A204.1 (cell line): ENCODE measurements at regions not wholly inside any gene's neighbourhood (a gene's known extent, or its start where the extent isn't known, plus 50 kb on each side); places are given as distances from the start of the nearest gene placed in this dataset.

Experiments used
- FAIRE-seq: peaks from 2 replicates; lab custom pipeline; 2012; peaks lifted over from hg19 to GRCh38; lab: Jason Lieb, UNC

DNA sequence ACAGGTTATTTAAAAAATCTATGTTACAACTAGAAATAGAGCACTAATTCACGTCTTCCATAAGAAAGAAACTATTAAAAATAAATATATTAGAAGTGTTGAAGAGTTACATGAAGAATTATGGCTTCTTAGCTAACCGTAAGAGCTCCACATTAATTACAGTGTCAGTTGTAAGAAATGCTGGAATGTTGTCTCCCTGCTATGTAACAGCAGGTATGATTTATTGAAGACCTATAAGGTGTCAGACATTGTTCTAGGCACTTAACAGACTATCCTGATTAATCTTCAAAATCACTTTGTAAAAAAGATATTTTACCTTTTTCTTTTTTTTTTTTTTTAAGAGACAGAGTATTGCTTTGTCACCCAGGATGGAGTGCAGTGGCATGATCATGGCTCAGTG, 75.8 kb upstream of the NEBL start:
- no peak for FAIRE-seq

GRCh38 chr10:20971901-20972300, 74.8 kb upstream of the NEBL start:
- no peak for FAIRE-seq

- no peak for FAIRE-seq
Observed at GRCh38 chr10:20970708-20971107, 73.6 kb upstream of the NEBL start.

DNA sequence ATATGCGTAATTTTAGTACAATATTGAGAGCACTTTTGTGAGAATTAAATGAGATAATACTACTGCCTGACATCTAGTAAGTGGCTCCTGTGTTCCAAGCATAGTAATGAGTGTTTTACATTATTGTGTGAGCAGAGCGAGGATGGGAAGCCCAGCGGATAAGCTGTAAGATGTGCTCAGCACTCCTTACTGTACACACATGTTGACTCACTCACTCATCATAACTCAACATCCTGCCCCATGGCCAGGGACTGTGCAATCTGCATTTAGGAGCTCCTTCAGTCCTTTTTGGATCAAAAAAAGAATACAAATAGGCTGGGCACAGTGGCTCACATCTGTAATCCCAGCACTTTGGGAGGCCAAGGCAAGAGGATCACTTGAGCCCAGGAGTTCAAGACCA, 72.9 kb upstream of the NEBL start:
- FAIRE-seq: no peak

GRCh38 chr10:20966426-20966825, 69.3 kb upstream of the NEBL start:
- FAIRE-seq: no peak

DNA sequence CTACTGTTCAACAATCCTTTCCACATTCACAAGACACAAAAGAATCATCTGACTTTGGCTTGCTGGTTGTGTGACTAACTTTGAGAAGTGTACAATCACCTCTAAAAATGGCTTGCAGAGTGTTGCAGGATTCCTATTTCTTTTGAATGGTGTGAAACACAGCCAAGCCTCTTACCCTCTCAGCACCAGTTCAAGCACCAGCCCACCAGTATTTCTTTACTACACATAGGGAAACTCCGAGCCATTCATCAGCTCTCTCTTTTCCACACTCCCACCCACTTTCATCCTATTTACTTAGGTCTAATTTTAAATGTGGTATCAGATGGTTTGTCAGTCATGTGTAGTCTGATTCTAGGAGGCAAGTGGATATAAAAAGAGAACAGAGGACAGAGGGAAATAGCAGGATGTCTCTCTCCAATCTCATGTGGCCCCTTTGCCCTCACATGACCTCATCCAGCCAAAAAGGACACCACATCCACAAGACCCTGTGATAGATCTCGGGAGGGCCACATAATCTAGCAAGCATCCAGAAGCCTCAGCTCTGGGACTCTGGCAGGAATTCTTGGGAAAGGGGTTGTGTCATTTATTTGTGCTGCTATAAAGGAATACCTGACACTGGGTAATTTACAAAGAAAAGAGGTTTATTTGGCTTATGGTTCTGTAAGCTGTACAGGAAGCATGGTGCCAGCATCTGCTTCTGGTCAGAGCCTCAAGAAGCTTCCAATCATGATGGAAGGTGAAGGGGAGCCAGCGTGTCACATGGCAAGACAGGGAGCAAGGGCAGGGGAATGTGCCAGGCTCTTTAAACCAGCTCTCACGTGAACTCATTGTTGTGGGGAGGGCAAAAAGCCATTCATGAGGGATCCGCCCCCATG, 66.8 kb upstream of the NEBL start:
- FAIRE-seq: no peak

DNA sequence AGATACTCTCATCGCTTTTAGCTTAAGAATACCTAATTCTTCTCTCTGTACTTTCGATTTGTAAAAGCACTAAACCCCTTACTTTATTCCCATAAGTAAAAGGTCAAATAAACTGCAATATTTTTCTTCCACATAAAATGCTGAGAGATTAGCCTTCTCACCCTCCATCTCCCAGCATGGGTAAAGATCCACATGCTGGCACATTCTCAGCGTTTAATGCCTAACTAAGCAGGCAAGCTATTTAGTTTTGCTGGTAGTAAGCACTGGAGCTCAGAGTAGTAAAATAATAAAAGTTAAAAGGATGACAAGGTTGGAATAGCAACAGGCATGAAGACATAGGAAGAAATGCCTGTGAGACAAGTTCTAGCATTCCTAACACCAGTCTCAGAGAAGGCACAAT, 65.9 kb upstream of the NEBL start:
- no peak for FAIRE-seq

DNA sequence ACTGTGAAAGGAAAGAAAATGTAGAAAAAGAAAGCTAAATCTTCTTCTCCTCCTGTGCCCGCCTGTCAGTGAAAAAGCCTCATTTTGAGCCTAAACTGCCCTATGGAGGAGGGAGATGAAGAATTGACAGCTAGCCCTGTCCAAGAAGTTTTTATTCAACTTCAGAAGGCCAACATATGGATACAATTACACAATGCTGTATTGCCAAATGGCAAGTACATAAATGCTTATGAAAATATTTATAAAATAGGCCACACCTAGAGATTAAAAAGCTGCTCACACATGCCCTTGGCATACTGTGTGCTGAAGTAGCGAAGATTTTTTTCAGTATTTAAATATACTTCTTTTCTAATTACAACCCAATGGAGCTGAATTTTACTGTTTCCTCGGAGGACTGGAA, 65.1 kb upstream of the NEBL start:
- FAIRE-seq: no peak

DNA sequence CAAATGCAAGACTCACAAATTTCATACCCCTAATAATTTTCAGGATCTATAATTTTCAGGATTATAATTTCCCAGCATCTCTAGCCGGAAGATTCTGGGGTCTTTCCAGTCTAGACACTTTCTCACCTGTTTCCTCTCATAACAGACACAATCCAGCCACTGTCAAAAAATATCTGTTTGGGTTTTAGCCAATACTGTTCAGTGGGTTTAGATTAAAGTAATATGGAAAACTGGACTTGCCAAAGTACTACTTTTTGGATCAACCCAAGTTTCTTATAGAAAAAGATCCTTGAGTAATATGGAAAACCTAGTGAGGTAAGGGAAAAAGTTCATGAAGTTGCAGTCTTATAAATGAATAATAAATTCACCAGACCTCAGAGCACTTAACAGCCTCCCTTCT, 62.1 kb upstream of the NEBL start:
- no peak for FAIRE-seq

DNA sequence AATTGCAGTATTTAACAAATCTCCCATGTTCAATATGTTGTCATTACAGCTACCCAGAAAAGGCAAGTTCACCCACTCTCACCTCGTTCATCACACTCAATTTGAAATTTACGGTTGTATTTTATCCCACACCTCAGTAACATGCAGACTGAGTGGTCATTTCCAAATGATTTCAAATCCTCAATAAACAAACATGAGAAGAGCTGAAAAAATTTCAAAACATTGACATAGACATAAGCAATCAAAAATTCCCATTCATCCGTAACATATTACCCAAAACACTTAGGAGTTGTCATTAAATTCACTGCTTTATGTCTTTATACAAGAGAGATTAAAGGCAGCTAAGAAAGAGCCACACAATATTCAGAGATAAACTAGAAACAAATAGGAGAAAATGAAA, 61.7 kb upstream of the NEBL start:
- no peak for FAIRE-seq

DNA sequence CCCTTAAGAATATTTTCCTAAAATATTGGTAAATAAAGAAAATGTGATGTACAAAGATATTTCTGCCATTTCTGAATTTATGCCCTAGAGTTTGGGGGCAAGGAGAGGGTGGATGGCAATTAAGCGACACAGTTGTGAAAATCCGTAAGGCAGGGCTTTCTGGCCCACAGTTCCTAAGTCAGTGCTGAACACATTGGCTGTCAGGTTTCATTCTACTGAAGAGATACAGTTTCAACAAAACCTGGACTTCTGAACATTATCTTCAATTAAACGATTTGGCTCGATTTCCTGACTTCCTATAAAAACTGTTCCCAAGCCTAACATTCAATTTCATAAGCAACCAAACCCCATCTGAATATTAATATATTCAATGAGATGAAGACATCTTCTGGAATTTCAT, 61.1 kb upstream of the NEBL start:
- no peak for FAIRE-seq

- no peak for FAIRE-seq
Observed at GRCh38 chr10:20957744-20958143, 60.6 kb upstream of the NEBL start.

DNA sequence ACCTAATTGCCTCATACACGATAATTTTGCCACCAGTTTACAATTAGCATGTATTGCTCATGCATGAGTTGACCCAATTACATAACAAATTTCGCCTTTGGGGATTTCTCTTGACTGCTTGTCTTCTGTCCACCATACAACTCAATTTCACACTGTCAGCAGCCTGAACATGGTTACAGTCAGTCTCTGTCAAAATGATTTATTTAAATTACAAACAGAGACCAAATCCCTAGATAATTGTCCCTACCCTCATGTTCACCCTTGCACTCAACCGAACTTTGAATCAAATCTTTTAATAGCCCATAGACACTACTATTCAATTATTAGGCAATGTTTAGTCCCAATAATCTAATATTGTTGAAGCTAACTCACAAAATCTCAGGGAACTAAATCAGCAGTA, 59.7 kb upstream of the NEBL start:
- no peak for FAIRE-seq

DNA sequence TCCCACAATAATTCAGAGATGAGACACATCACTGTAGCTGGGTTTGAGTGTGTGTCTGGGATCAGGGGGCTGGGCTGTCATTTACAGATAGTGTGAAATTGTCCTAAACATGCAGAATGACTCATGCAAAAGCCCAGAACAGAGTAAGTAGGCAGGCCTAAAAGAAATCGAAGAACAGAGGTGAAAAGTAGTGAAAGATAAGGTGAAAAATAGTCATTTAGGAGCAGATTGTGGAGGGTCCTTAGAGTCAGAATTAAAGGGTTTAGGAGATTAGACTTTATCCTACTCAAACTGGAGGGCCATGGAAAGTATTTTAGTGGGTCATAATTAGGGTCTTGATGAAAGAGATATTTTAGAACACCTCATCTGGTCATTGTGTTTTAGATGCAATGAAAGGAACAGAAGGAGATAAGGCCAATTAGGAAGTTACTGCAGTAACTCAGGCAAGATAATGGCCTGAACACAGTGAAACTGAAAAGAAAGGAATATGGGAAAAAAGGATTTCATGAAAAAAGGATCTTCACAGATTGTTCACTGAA, 58.3 kb upstream of the NEBL start:
- no peak for FAIRE-seq

DNA sequence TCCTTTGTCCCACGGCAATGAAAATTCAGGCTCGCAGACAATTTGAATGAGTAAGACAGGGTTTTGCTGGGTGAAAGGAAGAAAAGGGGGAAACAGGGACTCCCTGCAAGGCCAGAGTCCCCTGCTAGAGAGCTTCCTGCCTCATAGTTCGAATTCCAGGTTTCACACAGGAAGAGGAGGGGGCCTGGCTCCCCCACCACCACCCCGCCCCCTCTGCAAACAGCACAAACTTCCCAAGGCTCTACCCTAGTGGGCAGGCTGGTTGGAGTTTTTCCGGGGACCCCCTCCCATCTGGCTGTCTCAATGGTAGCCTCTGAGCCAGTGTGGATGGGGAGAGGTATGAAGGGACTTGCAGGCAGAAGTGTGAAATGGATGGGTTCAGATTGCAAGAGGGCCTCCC, 57.4 kb upstream of the NEBL start:
- FAIRE-seq: no peak

- no peak for FAIRE-seq
Observed at GRCh38 chr10:20953120-20953519, 56.0 kb upstream of the NEBL start.

DNA sequence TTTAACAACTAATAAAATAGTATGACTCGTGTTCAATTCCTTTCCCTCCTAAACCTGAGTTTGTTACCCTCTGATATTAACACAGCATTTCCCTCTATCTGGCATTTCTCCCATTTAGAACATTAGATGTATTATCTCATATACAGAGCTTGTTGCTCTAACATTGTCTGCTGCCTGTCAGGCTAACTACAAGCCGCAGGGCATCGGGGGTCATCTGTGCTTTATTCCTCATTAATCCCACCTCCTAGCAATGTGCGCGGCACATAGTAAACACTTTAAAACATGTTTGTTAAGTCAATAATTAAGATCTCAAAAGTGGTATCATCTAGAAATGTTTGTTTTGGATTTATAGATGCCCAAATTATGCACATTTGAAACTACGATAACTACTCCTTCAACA, 52.9 kb upstream of the NEBL start:
- no peak for FAIRE-seq

DNA sequence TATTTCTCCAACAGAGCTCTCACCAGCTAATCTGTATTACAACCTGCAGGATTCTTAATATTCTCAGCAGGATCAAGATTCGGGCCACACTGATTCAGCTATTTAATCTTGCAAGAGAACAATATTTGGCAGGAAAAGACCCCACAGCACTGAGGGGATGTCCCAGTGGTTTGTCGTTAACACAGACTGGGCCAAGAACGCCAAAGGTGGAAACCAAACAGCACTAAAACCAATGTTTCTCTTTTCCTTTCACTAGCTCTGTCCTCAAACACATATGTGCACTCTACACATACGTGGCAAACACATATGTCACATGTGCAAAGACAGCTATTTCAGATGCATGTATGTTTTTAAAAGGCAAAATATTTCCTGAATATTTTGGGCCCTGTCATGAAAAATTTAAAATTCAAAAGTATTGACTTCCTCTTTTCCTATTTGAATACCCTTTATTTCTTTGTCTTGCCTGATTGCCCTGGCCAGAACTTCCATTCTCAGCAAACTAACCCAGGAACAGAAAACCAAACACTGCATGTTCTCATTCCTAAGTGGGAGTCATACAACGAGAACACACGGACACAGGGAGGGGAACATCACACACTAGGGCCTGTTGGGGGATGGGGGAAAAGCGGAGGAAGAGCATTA, 51.7 kb upstream of the NEBL start:
- FAIRE-seq: no peak
